ENCODE measurements at regions not wholly inside any gene's neighbourhood (a gene's known extent, or its start where the extent isn't known, plus 50 kb on each side); places are given as distances from the start of the nearest gene placed in this dataset.

DNA sequence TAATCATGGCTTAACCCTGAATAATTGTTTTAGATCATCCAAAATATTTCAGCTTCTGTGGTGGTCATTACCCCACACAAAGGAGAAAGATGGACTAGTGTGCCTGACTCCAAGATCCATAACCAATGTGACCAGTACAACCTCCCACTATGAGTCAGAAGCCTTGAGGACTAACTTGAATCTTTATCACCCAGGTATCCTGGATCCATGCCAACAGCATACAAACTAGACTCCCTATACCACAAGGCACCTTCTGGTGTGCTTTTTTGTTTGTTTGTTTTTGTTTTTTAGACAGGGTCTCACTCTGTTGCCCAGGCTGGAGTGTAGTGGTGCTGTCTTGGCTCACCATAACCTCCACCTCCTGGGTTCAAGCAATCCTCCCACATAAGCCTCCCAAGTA lies 317.7 kb downstream of the VPS13C start:
- no peak for DNase-seq

- no peak for DNase-seq
Measured at GRCh38 chr15:61736790-61737189, 323.5 kb downstream of the VPS13C start.

GRCh38 chr15:61731099-61731498 lies 329.1 kb downstream of the VPS13C start:
- no peak for DNase-seq

DNA sequence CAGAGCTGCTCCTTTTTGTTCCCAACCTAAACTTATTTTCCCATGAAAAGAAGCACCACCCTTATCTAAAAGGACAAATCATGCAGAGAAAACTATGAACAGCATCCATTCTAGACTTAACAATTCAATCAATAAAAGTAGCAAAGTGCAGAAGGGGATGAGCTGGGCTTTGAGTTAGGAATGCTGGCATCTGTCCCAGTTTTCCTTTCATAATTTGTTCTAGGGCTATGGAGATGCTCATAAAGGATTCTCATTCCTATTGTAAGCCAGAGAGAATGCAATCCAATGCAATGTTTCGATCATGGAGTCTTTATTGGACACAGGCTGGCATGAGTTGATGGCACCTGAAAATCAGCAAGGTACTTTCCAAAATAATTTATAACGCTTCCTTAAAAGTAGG lies 330.6 kb downstream of the VPS13C start:
- no peak for DNase-seq

GRCh38 chr15:61726166-61726565 lies 334.1 kb downstream of the VPS13C start:
- DNase-seq, result no peak

DNA sequence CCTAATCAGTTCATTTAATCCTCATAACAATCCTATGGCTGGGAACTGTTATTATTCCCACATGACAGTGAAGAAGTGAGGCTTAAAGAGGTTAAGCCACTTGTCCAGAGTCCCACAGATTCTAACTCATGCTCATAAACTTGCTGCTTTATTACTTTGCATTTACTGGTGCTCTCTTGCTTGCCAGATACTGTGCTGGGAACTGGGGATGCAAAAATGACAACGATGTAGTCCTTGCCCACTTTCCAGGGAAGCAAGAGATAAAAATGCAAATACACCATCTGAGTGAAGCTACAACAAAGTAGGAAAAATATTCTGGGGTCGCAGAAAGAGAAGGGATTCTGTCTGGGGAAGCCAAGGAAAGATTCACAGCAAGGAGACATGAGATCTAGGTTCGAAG lies 335.0 kb downstream of the VPS13C start:
- no peak for DNase-seq

GRCh38 chr15:61724251-61724939 lies 335.9 kb downstream of the VPS13C start:
- no peak for DNase-seq

- DNase-seq, result no peak
Measured at GRCh38 chr15:61721418-61721817, 338.8 kb downstream of the VPS13C start.

- DNase-seq, result no peak
Measured at GRCh38 chr15:61720197-61720704, 340.0 kb downstream of the VPS13C start.

- no peak for DNase-seq
Measured at GRCh38 chr15:61715082-61715481, 345.2 kb downstream of the VPS13C start.

DNA sequence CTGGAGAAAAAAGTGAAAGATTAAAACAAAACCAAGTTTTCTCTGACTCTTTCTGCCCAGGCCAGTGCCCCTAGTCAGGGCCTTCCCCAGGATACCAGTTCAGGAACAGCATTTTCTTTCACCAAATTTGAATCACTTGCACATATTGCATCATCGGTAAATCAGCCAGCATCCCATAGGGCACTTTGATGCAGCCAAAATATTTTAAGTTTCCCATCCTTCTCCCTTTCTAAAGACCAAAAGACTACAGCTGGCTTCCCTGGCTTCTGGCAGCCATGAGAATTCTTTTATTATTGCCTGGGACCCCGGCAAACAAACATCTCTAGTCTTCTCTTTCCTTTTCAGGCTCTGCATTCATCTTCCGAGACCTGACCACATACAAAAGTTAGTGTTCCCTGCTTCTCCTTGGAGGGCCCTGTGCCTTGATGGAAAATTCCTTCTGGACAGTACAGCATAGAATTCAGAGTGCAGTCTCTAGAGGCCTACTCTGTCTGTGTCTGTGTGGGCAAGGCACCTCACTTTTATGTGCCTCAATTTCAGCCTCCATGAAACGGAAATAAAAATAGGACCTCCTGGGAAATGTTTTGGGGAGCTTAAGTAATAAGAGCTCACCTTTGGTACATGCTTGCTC lies 348.0 kb downstream of the VPS13C start:
- no peak for DNase-seq

DNA sequence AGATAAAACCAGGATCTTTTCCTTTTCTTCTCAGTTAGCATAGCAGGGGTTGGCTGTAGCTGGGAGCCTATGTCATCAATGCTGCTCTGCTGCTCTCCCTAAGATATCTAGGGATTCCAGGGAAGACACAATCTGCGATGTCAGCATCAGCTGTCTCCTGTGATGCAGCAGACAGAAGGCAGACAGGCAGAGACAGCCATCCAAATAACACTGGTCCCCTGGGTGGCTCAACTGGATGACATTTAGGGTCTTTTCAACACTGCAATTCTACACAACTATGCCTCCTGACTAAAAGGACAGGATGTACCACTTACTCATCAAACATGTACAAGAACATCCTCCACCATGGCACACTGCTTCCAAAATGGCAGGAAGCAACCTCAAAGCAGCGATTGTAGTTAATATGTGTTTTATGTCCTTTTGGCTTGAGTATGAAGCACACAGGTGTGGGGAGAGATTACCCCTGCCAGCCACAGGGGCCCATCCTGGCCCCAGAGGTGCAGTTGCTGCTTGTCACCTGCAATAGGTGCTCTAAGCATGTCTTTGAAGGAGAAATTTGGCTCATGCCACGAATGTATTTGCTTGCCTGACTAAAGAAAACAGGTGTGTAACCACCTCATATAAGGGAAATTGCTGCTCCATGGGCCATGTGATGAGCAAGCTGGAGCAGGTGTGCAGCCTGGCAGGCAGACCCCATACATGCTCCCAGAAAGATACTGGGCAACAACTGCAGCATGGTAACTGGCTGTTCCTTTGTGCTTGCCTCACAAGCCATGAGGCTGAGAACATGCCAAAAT lies 357.8 kb downstream of the VPS13C start:
- DNase-seq, result no peak

DNA sequence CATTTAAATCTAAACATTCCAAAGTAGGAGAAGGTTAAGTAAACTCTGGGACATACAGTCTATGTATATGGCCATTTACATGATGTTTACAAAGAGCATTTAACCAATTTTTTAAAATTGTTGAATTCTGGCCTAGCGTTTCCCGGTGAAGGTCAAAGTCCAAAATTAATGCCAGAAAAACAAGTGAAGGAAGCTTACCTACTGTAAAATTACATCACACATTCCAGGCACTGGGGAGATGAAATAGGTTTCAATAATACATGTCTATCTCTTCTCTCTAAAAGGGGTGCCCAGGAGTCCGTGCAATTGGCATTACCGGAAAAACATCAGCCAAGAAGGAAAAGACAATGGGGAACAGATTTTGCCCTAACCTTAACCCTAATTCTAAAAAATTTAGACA lies 358.8 kb downstream of the VPS13C start:
- no peak for DNase-seq

- DNase-seq, result no peak
Measured at GRCh38 chr15:61700803-61701202, 359.4 kb downstream of the VPS13C start.

DNA sequence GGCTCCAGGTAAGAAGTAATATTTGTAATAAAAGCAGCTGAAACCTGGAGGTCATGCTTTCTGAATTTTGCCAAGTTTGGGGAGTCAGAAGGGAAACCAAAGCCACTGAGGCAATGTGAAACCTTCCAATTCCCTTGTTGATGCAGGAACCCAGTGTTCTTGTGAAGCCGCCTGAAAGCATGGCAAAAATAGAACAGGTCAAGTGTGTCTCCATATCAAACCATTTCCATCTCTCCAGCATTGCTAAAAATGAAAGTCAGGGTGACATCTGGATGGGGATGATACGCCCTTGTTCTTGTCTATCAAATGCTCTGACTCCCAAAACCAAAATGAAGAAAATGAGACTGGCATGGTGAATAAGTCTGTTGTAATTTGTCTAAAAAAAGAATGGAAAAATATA lies 362.5 kb downstream of the VPS13C start:
- no peak for DNase-seq

DNA sequence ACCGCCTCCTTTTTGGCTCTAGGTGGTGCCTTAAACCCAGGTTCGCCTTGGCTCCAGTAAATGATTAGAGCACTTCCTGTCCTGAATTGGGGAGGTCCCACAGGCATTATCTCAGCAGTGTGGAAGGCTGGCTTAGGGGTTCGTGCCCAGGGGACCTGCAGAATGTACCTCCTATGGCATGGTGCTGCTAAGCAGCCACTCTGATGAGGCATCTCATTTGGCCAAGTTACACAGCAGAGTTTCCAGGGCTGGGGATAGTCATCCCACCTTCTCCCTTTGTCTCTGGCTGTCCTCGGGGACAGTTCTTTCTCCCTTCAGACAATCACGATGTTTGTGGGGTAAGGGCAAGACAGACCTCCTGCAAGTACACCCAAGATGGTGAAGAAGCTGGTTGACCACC lies 371.2 kb downstream of the VPS13C start:
- no peak for DNase-seq

- no peak for DNase-seq
Measured at GRCh38 chr15:61687651-61688050, 372.6 kb downstream of the VPS13C start.

GRCh38 chr15:61687124-61687523 lies 373.1 kb downstream of the VPS13C start:
- DNase-seq, result no peak

- no peak for DNase-seq
Measured at GRCh38 chr15:61685971-61686370, 374.3 kb downstream of the VPS13C start.

- no peak for DNase-seq
Measured at GRCh38 chr15:61685534-61685933, 374.7 kb downstream of the VPS13C start.

DNA sequence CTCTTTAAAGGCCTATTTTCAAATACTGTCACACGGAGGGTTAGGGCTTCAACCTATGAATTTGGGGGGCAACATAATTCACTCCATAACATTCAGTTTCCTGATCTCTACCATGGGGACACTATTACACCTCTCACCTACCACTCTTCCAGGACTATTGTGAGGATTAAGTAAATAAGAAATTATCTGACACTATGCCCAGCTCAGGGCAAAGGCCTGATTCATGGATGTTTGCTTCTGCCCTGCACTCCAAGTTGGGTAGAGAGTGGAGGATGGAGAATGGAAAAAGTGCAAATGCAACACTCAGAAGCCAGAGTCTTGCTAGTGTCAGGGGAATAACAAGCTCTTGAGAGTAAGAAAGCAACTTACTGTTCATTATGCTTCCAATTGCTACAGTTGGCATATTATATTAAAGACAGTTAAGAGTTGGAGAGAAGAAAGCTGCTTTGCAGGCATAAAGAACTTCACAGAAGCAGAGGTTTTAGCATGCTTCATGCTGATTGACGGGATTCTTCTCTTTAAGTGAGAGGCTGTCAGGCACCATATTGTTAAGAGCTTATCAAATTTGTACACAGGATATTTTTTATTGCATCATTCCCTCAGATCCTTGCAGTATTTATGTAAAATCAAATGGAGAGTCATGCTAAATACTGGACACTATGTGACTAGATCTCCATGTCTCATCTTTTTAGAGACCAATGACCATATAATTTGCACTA lies 375.3 kb downstream of the VPS13C start:
- DNase-seq, result no peak

DNA sequence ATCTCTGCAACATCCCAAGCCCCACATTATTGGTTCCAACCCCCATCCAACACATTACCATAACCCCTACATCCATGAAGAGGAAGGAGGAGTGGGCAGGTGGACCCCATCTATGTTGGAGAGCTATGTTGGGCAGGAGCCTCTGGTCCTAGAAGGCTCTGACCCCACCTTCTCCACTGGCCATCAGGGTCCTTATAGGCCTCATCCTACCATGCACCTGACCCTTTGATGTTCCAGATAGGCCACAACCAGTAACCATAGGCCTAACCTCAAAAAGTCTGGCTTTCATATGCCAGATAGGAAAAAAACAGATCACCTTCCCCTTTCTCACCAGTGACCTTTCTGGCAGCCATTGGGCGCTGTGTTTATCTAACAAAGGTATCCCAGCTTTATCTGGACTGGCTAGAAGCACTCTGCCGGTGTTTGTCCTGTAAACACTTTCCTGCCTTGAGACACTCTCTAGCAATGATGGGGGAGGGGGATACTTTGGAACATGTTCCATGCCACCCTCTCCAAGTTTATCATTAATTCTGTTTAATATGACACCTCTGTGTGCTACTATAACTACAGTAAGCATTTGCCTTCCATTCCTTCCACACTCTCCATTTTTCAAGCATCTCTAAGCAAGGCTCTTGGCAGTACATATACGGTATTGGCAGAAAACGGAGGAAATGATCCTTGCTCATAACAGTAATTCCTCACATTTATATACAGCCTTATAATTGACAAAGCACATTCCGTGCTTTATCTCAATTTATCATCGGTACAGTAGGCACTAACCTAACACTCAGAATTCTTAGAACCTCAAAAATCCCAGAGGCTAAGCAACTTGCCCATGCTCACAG lies 377.1 kb downstream of the VPS13C start:
- no peak for DNase-seq
